Activated CD8-positive, alpha-beta T cell treated with anti-CD3 and anti-CD28 coated beads for 36 hours (primary cell): ENCODE measurements at regions not wholly inside any gene's neighbourhood (a gene's known extent, or its start where the extent isn't known, plus 50 kb on each side); places are given as distances from the start of the nearest gene placed in this dataset.

Source experiments
- ATAC-seq: fragments of 200-7000 bp; cut with Tn5 transposase; one replicate; pipeline ENCODE4 v1.10.0; 2021; ENCODE audit warnings: mild to moderate bottlenecking, moderate library complexity
- CTCF ChIA-PET: fragments of 350-600 bp; sonication (Branson Sonifier 250); formaldehyde crosslinking; loops from one replicate; lab custom pipeline; 2021; ENCODE audit warnings: antibody characterized with exemption; lab: Charles Lee
- POLR2A ChIA-PET: fragments of 350-600 bp; sonication (Branson Sonifier 250); formaldehyde crosslinking; loops from one replicate; lab custom pipeline; 2021; ENCODE audit warnings: antibody characterized with exemption; lab: Charles Lee
- DNase-seq: peaks from one replicate; pipeline ENCODE4 v3.0.0-alpha.2; 2020
- H3K27ac Mint-ChIP-seq: one replicate; pipeline ENCODE4 v1.8.0; 2021; ENCODE audit warnings: mild to moderate bottlenecking, mixed read lengths
- H3K27me3 Mint-ChIP-seq: one replicate; pipeline ENCODE4 v1.8.0; 2021; ENCODE audit warnings: mixed read lengths
- H3K36me3 Mint-ChIP-seq: one replicate; pipeline ENCODE4 v1.8.0; 2021; ENCODE audit warnings: low read depth, mixed read lengths
- H3K4me1 Mint-ChIP-seq: one replicate; pipeline ENCODE4 v1.8.0; 2021; ENCODE audit warnings: low read depth, mixed read lengths
- H3K4me3 Mint-ChIP-seq: one replicate; pipeline ENCODE4 v1.8.0; 2021; ENCODE audit warnings: mild to moderate bottlenecking, moderate library complexity, mixed read lengths
- H3K9me3 Mint-ChIP-seq: one replicate; pipeline ENCODE4 v1.8.0; 2021; ENCODE audit warnings: mixed read lengths
- intact Hi-C: fragments of 100-400 bp; cut with micrococcal nuclease; formaldehyde crosslinking; loops from one replicate; pipeline ENCODE4 v1.10.0; 2022
- TF ChIP-seq, protein P1 (sequence below): fragments of 200-600 bp; IDR thresholded peaks from one replicate; pipeline ENCODE4 v1.8.0; 2022; ENCODE audit warnings: antibody characterized with exemption, mild to moderate bottlenecking

DNA sequence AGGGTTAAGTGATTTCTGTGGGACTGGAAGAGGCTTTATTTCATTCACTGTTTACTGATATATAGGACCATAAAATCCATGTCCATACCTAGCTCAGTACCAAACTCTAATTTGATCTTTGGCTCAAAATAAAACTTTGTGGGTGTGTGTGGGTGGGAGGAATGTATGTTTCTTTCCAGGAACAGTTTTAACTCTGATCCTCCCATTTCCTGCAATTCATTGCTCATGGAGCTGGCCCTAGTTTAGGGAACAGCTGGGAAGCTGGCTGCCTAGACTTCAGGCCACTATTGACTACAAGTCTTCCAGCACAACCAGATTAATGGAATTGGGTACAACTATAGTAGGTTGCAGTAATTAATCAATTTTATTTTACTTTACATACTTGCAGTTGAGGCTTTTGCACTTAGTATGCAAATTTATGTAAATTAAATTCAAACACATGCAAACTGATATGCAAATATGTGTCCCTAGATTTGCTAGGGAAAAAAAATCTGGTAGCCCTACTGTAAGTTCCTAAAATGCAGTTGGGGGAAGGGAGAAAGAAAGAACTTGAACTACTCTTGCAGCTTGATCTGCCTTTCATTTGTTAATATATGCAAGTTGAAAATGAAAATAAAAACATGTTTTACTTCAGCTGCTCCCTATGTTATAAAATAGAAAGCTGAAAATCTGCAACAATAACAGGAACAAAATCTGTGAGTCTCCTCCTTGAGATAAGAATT is 1070.3 kb upstream of the CELF4 start:
- no peak for ATAC-seq
- CTCF ChIA-PET, result no interaction called here

GRCh38 chr18:38634117-38634516 is 1068.5 kb upstream of the CELF4 start:
- ChIA-PET POLR2A (no interaction called here), CTCF (interaction anchor here (1.5 kb wide), 1 partner anchor 14 kb away, joined by 4 read pairs; no protein-coding TSS in a partner anchor)
- peaks cover 2% of the 10 kb centered on the region for H3K4me1 Mint-ChIP-seq
- peaks cover 1% of the 10 kb centered on the region for H3K36me3 Mint-ChIP-seq
- H3K4me3 Mint-ChIP-seq, result no peak overlapping the region
- DNase-seq, result no peak
- intact Hi-C loops, result no loop called here
- peaks cover 8% of the 10 kb centered on the region for H3K9me3 Mint-ChIP-seq
- no peak overlapping the region for H3K27ac Mint-ChIP-seq
- TF ChIP-seq, protein P1, sequence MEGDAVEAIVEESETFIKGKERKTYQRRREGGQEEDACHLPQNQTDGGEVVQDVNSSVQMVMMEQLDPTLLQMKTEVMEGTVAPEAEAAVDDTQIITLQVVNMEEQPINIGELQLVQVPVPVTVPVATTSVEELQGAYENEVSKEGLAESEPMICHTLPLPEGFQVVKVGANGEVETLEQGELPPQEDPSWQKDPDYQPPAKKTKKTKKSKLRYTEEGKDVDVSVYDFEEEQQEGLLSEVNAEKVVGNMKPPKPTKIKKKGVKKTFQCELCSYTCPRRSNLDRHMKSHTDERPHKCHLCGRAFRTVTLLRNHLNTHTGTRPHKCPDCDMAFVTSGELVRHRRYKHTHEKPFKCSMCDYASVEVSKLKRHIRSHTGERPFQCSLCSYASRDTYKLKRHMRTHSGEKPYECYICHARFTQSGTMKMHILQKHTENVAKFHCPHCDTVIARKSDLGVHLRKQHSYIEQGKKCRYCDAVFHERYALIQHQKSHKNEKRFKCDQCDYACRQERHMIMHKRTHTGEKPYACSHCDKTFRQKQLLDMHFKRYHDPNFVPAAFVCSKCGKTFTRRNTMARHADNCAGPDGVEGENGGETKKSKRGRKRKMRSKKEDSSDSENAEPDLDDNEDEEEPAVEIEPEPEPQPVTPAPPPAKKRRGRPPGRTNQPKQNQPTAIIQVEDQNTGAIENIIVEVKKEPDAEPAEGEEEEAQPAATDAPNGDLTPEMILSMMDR, result no peak
- H3K27me3 Mint-ChIP-seq, result no peaks in the 10 kb centered on the region
- ATAC-seq, result no peak

More for the DNA sequence above, 1070.3 kb upstream of the CELF4 start:
- no peaks in the 10 kb centered on the region for H3K27me3 Mint-ChIP-seq
- no peak for DNase-seq
- H3K27ac Mint-ChIP-seq, result no peak overlapping the region
- peaks cover 1% of the 10 kb centered on the region for H3K36me3 Mint-ChIP-seq
- intact Hi-C loops, result no loop called here
- POLR2A ChIA-PET, result no interaction called here
- no peak overlapping the region for H3K4me3 Mint-ChIP-seq
- peaks cover 2% of the 10 kb centered on the region for H3K4me1 Mint-ChIP-seq
- peaks cover 13% of the 10 kb centered on the region for H3K9me3 Mint-ChIP-seq
- TF ChIP-seq, protein P1, result no peak

- peaks cover 4% of the 10 kb centered on the region for H3K9me3 Mint-ChIP-seq
- intact Hi-C loops, result no loop called here
- H3K36me3 Mint-ChIP-seq, result no peaks in the 10 kb centered on the region
- peaks cover 2% of the 10 kb centered on the region for H3K4me1 Mint-ChIP-seq
- POLR2A ChIA-PET, result no interaction called here
- ATAC-seq (no peak), DNase-seq (no peak)
- no peaks in the 10 kb centered on the region for H3K27me3 Mint-ChIP-seq
- H3K4me3 Mint-ChIP-seq, result no peak overlapping the region
- TF ChIP-seq, protein P1, result no peak
- no peak overlapping the region for H3K27ac Mint-ChIP-seq
- CTCF ChIA-PET, result interaction anchor here (1.5 kb wide), 1 partner anchor 14 kb away, joined by 4 read pairs; no protein-coding TSS in a partner anchor
Measured at GRCh38 chr18:38633333-38633732, 1067.7 kb upstream of the CELF4 start.

- Mint-ChIP-seq H3K4me3 (no peak overlapping the region), H3K27ac (no peak overlapping the region), H3K9me3 (no peaks in the 10 kb centered on the region), H3K4me1 (peaks cover 2% of the 10 kb centered on the region), H3K27me3 (no peaks in the 10 kb centered on the region), H3K36me3 (no peaks in the 10 kb centered on the region)
- intact Hi-C loops, result no loop called here
- TF ChIP-seq, protein P1, result no peak
- CTCF ChIA-PET, result no interaction called here
- POLR2A ChIA-PET, result no interaction called here
- ATAC-seq, result no peak
- DNase-seq, result no peak
Measured at GRCh38 chr18:38619129-38619528, 1053.5 kb upstream of the CELF4 start.

GRCh38 chr18:38616306-38616705 is 1050.7 kb upstream of the CELF4 start:
- POLR2A ChIA-PET, result no interaction called here

More at GRCh38 chr18:38616306-38616705, 1050.7 kb upstream of the CELF4 start:
- no peaks in the 10 kb centered on the region for H3K27me3 Mint-ChIP-seq
- no peak for ATAC-seq
- no peaks in the 10 kb centered on the region for H3K9me3 Mint-ChIP-seq
- peaks cover 8% of the 10 kb centered on the region for H3K4me1 Mint-ChIP-seq
- H3K4me3 Mint-ChIP-seq, result no peak overlapping the region
- no peaks in the 10 kb centered on the region for H3K36me3 Mint-ChIP-seq
- no peak for DNase-seq
- TF ChIP-seq, protein P1, result no peak
- CTCF ChIA-PET, result no interaction called here
- intact Hi-C loops, result no loop called here
- H3K27ac Mint-ChIP-seq, result no peak overlapping the region
